EH (cell line): ENCODE measurements at regions not wholly inside any gene's neighbourhood (a gene's known extent, or its start where the extent isn't known, plus 50 kb on each side); places are given as distances from the start of the nearest gene placed in this dataset.

Experiments used
- DNase-seq: peaks from one replicate; pipeline ENCODE4 v3.0.0-alpha.2; 2015; ENCODE audit warnings: low read depth

DNA sequence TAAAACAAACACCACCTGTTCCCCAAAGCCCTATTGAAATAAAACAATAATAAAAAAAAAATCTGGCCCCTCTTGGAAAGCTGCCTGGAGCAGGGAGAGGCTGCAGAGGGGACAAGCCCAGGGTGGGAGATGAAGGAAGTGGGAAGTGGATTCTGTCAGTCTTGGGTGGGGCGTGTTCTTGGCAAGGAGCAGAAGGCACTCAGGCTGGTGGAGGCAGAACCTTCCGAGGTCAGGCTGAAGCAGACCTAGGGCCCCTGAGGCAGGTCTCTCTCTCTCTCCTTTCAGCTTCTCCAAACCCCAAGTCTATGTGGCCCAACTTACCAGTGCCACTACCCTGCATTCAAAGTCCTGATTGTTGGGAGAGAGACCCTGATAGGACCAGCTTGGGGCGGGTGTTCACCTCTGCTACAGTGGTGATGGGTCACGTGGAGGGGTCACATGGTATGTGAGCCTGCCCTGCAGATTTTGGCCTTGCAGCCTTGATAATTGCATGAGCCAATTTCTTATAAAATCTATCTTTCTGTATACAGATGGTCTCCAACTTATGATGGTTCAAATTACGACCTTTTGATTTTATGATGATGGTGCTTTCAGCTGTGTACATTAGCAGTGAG lies 145.4 kb upstream of the C1orf174 start:
- DNase-seq: no peak

DNA sequence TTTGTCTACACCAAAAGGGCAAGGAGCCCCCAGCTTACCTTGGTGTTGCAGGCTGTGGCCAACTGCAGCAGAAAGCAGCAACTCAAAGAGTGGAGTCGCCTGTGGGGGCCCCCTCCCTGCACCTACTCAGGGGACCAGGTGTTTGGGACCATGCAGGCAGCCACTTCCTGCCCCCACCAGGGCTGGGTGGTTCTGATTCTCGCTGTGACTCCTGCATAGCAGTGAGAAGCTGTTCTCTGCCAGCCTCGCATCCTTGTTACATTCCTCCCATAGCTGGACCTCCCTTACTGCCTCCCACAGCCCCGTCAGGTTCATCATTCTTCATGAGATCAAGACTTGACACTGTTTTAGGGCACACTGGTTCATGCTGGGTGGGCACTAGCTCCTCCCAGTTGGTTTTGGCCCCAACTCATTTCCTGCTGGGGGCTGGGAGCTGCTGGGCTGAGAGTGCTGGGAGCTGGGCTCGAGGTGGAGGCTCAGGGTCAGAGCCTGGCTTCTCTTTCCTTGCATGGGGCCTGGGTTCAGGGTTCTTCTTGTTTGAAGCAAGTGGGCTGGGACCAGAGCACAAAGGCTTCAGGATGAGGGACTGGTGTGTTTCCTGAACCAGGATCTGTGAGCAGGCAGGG lies 146.9 kb upstream of the C1orf174 start:
- DNase-seq: no peak

GRCh38 chr1:4047666-4048065 lies 147.6 kb upstream of the C1orf174 start:
- DNase-seq: no peak

DNA sequence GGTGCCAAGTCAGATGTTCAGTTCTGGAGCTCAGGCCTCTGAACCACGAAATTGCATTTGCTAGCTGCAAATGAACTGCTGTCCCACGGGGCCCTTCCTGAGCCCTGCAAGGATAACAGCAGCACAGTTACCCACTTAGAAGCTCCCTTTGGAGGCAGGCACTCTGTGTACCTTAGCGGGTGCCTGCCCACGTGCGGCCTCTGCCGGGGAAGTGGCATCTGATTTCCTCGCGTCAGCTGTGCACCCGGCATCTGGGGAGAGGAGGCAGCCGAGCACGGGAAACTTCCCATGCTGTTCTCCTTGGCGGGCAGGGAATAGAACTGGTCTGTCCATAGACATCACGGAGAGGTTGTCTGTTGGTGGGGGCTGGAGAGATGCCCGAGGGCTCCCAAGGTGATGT lies 148.0 kb upstream of the C1orf174 start:
- DNase-seq: no peak

DNA sequence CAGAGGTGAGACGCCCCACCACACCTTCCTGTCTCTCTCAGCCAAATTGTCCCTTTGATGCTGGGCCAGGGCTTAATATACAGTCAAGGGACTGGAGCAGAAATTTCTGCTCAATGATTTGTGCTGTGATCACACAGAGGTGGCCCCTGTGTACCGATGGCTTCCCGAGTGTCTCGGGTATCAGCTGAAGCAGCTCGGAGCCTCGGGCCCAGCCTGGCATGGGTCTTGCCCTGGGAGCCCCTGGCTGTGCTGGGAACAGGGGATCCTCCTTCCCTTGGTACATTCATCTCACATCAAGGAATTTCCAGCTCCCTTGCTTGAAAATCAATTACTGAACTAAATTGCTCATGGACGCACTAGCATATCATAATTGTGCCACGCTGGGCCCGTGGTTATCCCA lies 148.8 kb upstream of the C1orf174 start:
- no peak for DNase-seq

DNA sequence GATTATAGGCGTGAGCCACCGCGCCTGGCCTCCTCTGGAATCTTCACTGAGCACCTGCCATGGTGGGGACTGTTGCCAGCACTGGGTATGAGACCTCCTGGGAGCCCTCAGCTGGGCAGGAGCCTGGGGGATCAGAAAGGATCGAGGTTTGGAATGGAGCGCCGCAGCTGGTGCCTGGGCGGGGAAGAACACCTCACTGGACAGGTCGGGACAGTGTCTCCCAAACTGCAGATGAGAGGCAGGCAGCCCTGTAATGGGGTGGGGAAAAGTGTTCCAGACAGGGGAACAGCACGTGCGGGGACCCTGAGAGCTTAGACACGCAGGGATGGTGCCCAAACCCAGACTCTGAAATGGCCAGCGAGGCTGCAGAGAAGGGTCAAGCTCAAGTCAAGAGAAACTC lies 150.9 kb upstream of the C1orf174 start:
- no peak for DNase-seq

DNA sequence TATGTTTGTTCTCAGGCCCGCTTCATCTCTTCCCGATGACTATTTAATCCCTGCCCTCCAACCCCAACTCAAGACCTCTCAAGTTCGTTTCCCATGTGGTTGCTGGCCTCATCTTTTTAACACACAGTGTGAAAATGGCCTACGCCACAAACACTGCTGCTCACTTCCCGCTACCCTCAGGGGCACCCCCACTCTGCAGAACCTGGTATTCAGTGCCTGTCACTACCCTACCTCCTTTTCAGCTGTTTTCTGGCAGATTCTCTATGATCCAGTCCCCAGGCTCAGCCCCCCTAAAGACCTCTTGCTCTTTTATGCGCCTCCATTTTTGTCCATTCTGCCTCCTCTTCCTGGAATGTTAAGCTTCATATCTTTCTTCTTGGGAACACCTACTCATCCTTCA lies 152.6 kb upstream of the C1orf174 start:
- DNase-seq: no peak

GRCh38 chr1:4053160-4053748 lies 153.2 kb upstream of the C1orf174 start:
- DNase-seq: no peak

DNA sequence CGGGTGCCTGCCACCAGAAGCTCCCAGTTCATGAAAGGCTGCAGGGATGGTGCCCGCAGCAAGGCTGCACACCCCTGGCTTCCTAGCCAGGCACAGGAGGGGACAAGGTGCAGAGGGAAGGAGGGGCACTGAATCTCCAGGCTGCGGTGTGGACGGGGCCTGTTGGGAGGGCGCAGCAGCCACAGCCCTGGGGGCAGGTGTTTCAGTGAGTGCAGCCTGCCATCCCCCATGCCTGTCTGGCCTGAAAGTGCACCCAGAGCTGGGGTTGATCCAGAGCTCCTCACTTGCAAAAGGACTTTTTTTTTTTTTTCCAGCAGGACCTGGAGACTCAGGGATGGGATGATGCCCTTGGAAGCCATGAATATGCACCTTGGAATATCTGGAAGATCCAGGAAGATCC lies 153.7 kb upstream of the C1orf174 start:
- DNase-seq: no peak

GRCh38 chr1:4055294-4055967 lies 155.4 kb upstream of the C1orf174 start:
- DNase-seq: no peak

GRCh38 chr1:4056422-4056821 lies 156.3 kb upstream of the C1orf174 start:
- DNase-seq: no peak

DNA sequence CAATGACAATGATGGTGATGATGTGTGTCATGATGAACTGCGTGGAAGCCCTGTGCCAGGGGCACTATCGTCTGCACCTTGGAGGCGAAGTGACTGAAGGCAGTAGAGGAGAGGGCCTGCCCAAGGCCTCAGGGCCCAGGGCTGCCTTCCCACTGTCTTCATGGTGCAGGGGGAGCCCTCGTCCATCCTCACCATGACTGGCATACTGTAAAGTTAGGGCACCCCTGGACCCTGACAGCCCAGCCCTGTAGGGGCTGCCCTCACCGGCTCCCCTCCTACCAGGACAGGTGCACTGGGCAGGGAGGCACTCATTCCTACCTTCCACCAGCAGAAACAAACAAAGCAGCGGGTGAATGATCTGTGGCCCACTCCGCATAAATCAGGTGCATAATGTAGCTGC lies 156.9 kb upstream of the C1orf174 start:
- DNase-seq: no peak

- DNase-seq: no peak
These were observed 157.5 kb upstream of the C1orf174 start for GRCh38 chr1:4057603-4058002.

- no peak for DNase-seq
These were observed 158.1 kb upstream of the C1orf174 start for GRCh38 chr1:4058122-4058521.

DNA sequence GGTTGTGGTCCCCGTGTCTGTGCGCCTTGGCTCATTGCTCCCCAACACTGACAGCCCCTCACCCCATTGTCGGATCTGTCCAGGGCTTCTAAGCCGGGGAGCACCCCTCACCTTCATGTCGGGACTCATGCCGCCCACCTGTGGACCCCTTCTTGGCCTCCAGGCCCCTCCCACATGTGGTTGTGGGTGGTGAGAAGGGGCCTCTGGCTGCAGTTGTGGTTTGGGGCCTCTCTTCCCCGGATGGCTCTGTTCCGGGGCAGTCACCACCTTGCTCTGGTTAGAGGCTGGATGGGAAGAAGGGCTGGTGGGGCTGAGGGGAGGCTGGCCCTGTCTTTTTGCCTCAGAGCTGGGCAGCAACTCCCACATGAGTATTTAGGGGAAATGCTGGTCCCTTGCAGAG lies 158.6 kb upstream of the C1orf174 start:
- no peak for DNase-seq

DNA sequence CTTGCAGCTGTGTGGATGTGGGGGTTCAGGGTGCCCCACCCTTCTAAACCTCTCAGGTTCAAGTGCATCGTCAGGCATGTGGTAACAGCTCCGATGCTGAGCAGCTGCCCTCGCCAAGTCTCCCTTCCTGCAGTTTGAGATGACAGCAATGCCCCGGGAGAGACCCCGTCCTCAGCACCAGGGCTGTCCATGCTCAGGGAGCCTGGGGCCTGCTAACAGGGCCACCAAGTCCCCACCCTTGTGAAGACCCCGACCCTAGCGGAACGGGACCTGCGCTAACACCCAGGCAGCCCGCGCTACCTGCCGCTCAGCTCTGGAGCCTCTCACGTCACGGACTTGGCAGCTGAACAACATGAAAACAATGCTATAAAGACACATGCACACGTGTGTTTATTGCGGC lies 159.2 kb upstream of the C1orf174 start:
- DNase-seq: no peak

GRCh38 chr1:4060850-4061249 lies 160.8 kb upstream of the C1orf174 start:
- no peak for DNase-seq

DNA sequence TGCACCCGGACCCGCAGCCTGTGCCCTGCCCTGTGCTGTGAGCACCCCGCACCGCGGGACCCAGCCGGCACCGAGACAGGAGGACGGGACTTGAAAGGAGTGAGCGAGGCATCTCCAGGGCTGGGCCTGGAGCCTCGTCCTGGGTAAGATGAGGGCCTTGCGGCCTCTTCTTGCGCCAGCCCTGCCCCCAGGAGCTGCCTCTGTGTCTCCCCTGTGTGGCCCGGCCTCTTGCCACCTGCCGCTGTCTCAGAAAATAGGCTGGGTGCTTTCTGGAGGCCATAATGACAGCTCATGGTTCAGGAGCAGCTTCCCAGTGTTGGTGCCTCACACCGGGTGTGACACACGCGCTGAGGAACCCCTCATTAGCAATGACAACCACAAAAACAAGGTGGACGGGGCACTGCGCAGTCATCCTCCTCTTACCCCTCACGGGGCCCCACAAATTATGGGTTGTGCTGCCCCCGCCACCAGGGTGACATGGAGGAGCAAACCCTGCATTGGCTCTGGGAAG lies 161.5 kb upstream of the C1orf174 start:
- no peak for DNase-seq

GRCh38 chr1:4062041-4062440 lies 162.0 kb upstream of the C1orf174 start:
- no peak for DNase-seq

DNA sequence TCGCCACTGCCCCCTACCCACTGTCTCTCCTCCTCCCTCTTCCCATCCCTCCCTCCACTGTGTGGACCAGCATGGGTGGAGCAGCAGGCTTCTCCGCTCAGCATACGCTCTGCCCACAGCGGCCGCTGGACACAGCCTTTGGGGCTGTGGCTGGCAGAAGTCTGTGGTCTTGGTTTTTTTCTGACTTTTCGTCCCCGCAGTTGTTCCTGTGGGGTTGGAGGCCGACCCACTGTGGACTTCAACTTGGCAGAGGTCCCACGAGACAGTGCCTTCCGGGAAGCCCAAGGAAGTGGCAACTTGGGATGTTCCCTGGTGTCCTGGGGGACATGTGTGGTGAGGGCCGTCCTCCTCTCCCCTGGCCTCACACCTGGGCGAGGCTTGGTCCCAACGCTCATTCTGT lies 162.5 kb upstream of the C1orf174 start:
- no peak for DNase-seq

DNA sequence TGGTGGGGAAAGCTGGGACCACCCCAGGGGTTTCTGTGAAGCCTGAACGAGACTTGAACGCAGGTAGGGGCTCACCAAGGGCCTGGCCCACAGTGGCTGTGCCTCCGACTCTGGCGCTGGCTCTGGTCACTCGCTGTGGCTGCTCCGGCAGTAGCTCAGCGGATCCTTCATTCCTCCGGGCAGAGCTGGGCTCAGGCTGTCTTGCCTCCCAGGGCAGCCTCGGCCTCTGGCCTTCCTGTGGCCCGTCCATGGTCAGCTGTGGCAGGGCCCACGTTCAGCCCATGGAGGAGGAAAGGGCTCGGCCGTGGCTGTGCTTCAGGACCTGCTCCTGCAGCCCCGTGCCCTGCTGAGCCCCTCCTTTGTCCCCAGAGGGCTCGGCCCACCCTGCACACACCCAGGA lies 162.9 kb upstream of the C1orf174 start:
- no peak for DNase-seq

GRCh38 chr1:4063516-4063915 lies 163.4 kb upstream of the C1orf174 start:
- no peak for DNase-seq
